HG03196 (cell line): ENCODE measurements at regions not wholly inside any gene's neighbourhood (a gene's known extent, or its start where the extent isn't known, plus 50 kb on each side); places are given as distances from the start of the nearest gene placed in this dataset.
"Not testable (repeated sequence)": the region's sequence is repeated elsewhere in the genome, so short reads cannot be mapped to it uniquely, and the experiment has no call there.

Experiments used
- ATAC-seq: cut with Tn5 transposase; IDR thresholded peaks from one replicate; pipeline ENCODE4 v1.9.1; 2021; ENCODE audit not compliant: unreplicated experiment

GRCh38 chr14:47959740-47960139, 284.3 kb upstream of the MDGA2 start:
- no peak for ATAC-seq

GRCh38 chr14:47949006-47949405, 273.6 kb upstream of the MDGA2 start:
- ATAC-seq = no peak

GRCh38 chr14:47935332-47935731, 259.9 kb upstream of the MDGA2 start:
- no peak for ATAC-seq

GRCh38 chr14:47929334-47929733, 253.9 kb upstream of the MDGA2 start:
- peak; percentile 72 for ATAC-seq

GRCh38 chr14:47921133-47921532, 245.7 kb upstream of the MDGA2 start:
- ATAC-seq = no peak

- no peak for ATAC-seq
Observed at GRCh38 chr14:47919997-47920396, 244.6 kb upstream of the MDGA2 start.

- no peak for ATAC-seq
Observed at GRCh38 chr14:47919334-47919846, 244.0 kb upstream of the MDGA2 start.

GRCh38 chr14:47917344-47917954, 242.0 kb upstream of the MDGA2 start:
- ATAC-seq = no peak

GRCh38 chr14:47901141-47901540, 225.7 kb upstream of the MDGA2 start:
- not testable (repeated sequence) for ATAC-seq

GRCh38 chr14:47899685-47900084, 224.3 kb upstream of the MDGA2 start:
- no peak for ATAC-seq

- no peak for ATAC-seq
Observed at GRCh38 chr14:47874350-47874749, 198.9 kb upstream of the MDGA2 start.

GRCh38 chr14:47872588-47872987, 197.2 kb upstream of the MDGA2 start:
- no peak for ATAC-seq

GRCh38 chr14:47863441-47863840, 188.0 kb upstream of the MDGA2 start:
- no peak for ATAC-seq

- no peak for ATAC-seq
Observed at GRCh38 chr14:47857646-47858045, 182.2 kb upstream of the MDGA2 start.

GRCh38 chr14:47852278-47852677, 176.9 kb upstream of the MDGA2 start:
- no peak for ATAC-seq

- no peak for ATAC-seq
Observed at GRCh38 chr14:47846008-47846407, 170.6 kb upstream of the MDGA2 start.

GRCh38 chr14:47843236-47843635, 167.8 kb upstream of the MDGA2 start:
- no peak for ATAC-seq

GRCh38 chr14:47833011-47833410, 157.6 kb upstream of the MDGA2 start:
- no peak for ATAC-seq

- ATAC-seq = no peak
Observed at GRCh38 chr14:47826809-47827208, 151.4 kb upstream of the MDGA2 start.

- no peak for ATAC-seq
Observed at GRCh38 chr14:47822326-47822725, 146.9 kb upstream of the MDGA2 start.

GRCh38 chr14:47821135-47821534, 145.7 kb upstream of the MDGA2 start:
- no peak for ATAC-seq

GRCh38 chr14:47790477-47790876, 115.1 kb upstream of the MDGA2 start:
- no peak for ATAC-seq

GRCh38 chr14:47785058-47785457, 109.7 kb upstream of the MDGA2 start:
- ATAC-seq = no peak
